GM21825 (cell line): ENCODE measurements at regions not wholly inside any gene's neighbourhood (a gene's known extent, or its start where the extent isn't known, plus 50 kb on each side); places are given as distances from the start of the nearest gene placed in this dataset.
"Not testable (repeated sequence)": the region's sequence is repeated elsewhere in the genome, so short reads cannot be mapped to it uniquely, and the experiment has no call there.

Experiments
- ATAC-seq: cut with Tn5 transposase; IDR thresholded peaks from one replicate; pipeline ENCODE4 v1.9.1; 2021; ENCODE audit warnings: mild to moderate bottlenecking, moderate library complexity; ENCODE audit not compliant: unreplicated experiment

- ATAC-seq: not testable (repeated sequence)
These were observed 652.1 kb upstream of the LRFN5 start for GRCh38 chr14:40954448-40955130.

GRCh38 chr14:40944521-40944920, 662.2 kb upstream of the LRFN5 start:
- no peak for ATAC-seq

GRCh38 chr14:40936861-40937260, 669.8 kb upstream of the LRFN5 start:
- no peak for ATAC-seq

GRCh38 chr14:40920380-40920779, 686.3 kb upstream of the LRFN5 start:
- ATAC-seq: no peak

- ATAC-seq: no peak
These were observed 695.5 kb upstream of the LRFN5 start for GRCh38 chr14:40911141-40911540.

- ATAC-seq: no peak
These were observed 696.8 kb upstream of the LRFN5 start for GRCh38 chr14:40909906-40910305.

- no peak for ATAC-seq
These were observed 703.0 kb upstream of the LRFN5 start for GRCh38 chr14:40903709-40904108.

GRCh38 chr14:40899435-40899834, 707.2 kb upstream of the LRFN5 start:
- ATAC-seq: no peak

GRCh38 chr14:40894846-40895245, 711.8 kb upstream of the LRFN5 start:
- no peak for ATAC-seq

- ATAC-seq: no peak
These were observed 717.5 kb upstream of the LRFN5 start for GRCh38 chr14:40889126-40889525.

- no peak for ATAC-seq
These were observed 718.8 kb upstream of the LRFN5 start for GRCh38 chr14:40887912-40888311.

GRCh38 chr14:40870252-40870651, 736.4 kb upstream of the LRFN5 start:
- ATAC-seq: no peak

- no peak for ATAC-seq
These were observed 747.6 kb upstream of the LRFN5 start for GRCh38 chr14:40859055-40859454.

GRCh38 chr14:40855343-40855742, 751.3 kb upstream of the LRFN5 start:
- ATAC-seq: no peak

GRCh38 chr14:40850191-40850590, 756.5 kb upstream of the LRFN5 start:
- ATAC-seq: no peak

GRCh38 chr14:40847480-40847879, 759.2 kb upstream of the LRFN5 start:
- ATAC-seq: no peak

GRCh38 chr14:40842816-40843215, 763.9 kb upstream of the LRFN5 start:
- no peak for ATAC-seq

- ATAC-seq: no peak
These were observed 764.8 kb upstream of the LRFN5 start for GRCh38 chr14:40841886-40842285.

GRCh38 chr14:40838601-40839000, 768.1 kb upstream of the LRFN5 start:
- ATAC-seq: no peak

- ATAC-seq: no peak
These were observed 800.2 kb upstream of the LRFN5 start for GRCh38 chr14:40806471-40806870.

GRCh38 chr14:40796168-40796567, 810.5 kb upstream of the LRFN5 start:
- no peak for ATAC-seq

GRCh38 chr14:40784860-40785259, 821.8 kb upstream of the LRFN5 start:
- ATAC-seq: no peak

- ATAC-seq: no peak
These were observed 844.0 kb upstream of the LRFN5 start for GRCh38 chr14:40762685-40763084.
